Prostate gland (tissue), 2 donors: ENCODE measurements at regions not wholly inside any gene's neighbourhood (a gene's known extent, or its start where the extent isn't known, plus 50 kb on each side); places are given as distances from the start of the nearest gene placed in this dataset.
"Not testable (repeated sequence)": the region's sequence is repeated elsewhere in the genome, so short reads cannot be mapped to it uniquely, and the experiment has no call there.

Source experiments
- POLR2AphosphoS5 ChIP-seq: sonication (generic); formaldehyde crosslinking; IDR thresholded peaks from one replicate; pipeline ENCODE4 v1.6.1; 2017; ENCODE audit warnings: antibody characterized with exemption
- TF ChIP-seq, protein P1 (sequence below), 4 experiments: fragments of 200-600 bp in 2 of 4; fragments of 450-650 bp in 2 of 4; sonication (generic) in 2 of 4; IDR thresholded peaks; 1 replicate in 3 of 4; 2 replicates in 1 of 4; pipeline ENCODE4 v1.5.1; 2016 to 2019; ENCODE audit warnings: antibody characterized with exemption in 4 of 4, mild to moderate bottlenecking in 2 of 4, moderate library complexity in 2 of 4

DNA sequence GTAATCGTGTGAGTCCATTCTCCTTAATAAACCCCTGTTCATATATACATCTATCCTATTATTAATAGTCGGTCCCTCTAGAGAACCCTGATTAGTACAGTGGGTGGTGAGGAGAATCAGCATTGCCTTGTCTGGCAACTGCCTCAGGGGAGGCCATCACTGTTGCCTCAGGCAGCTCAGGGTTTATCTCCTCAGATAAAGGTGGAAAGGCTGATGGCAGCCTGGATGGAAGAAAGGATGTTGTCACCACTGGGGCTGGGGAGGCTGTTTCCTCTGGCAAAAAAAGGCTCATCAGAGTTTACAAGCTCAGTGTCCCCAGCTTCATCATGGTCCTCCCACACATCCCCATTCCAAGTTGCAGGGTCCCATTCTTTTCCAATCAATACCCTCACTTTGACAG is 137.1 kb downstream of the TMX1 start:
- TF ChIP-seq, protein P1, sequence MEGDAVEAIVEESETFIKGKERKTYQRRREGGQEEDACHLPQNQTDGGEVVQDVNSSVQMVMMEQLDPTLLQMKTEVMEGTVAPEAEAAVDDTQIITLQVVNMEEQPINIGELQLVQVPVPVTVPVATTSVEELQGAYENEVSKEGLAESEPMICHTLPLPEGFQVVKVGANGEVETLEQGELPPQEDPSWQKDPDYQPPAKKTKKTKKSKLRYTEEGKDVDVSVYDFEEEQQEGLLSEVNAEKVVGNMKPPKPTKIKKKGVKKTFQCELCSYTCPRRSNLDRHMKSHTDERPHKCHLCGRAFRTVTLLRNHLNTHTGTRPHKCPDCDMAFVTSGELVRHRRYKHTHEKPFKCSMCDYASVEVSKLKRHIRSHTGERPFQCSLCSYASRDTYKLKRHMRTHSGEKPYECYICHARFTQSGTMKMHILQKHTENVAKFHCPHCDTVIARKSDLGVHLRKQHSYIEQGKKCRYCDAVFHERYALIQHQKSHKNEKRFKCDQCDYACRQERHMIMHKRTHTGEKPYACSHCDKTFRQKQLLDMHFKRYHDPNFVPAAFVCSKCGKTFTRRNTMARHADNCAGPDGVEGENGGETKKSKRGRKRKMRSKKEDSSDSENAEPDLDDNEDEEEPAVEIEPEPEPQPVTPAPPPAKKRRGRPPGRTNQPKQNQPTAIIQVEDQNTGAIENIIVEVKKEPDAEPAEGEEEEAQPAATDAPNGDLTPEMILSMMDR (IDR thresholded peaks at IDR 0.05), result not testable (repeated sequence)
- TF ChIP-seq POLR2AphosphoS5, result not testable (repeated sequence)
